Fibroblast of peridontal ligament (primary cell): ENCODE measurements at regions not wholly inside any gene's neighbourhood (a gene's known extent, or its start where the extent isn't known, plus 50 kb on each side); places are given as distances from the start of the nearest gene placed in this dataset.

ENCODE experiments used
- DNase-seq: peaks from one replicate; pipeline ENCODE4 v3.0.0-alpha.2; 2010; ENCODE audit errors: extremely low read depth

- peak; percentile 2 for DNase-seq
These were observed 209.6 kb downstream of the FSCB start for GRCh38 chr14:44297437-44297836.

- no peak for DNase-seq
These were observed 215.6 kb downstream of the FSCB start for GRCh38 chr14:44291366-44291915.

GRCh38 chr14:44287858-44288257 lies 219.2 kb downstream of the FSCB start:
- peak; percentile 29 for DNase-seq

GRCh38 chr14:44286201-44286600 lies 220.9 kb downstream of the FSCB start:
- DNase-seq = no peak

GRCh38 chr14:44283836-44284235 lies 223.2 kb downstream of the FSCB start:
- DNase-seq = peak; percentile 57

- DNase-seq = no peak
These were observed 227.7 kb downstream of the FSCB start for GRCh38 chr14:44279357-44279756.

GRCh38 chr14:44271637-44272036 lies 235.4 kb downstream of the FSCB start:
- DNase-seq = peak; percentile 11

GRCh38 chr14:44271006-44271405 lies 236.1 kb downstream of the FSCB start:
- DNase-seq = no peak

GRCh38 chr14:44265246-44265645 lies 241.8 kb downstream of the FSCB start:
- DNase-seq = no peak

GRCh38 chr14:44215660-44216059 lies 291.4 kb downstream of the FSCB start:
- no peak for DNase-seq

- no peak for DNase-seq
These were observed 295.4 kb downstream of the FSCB start for GRCh38 chr14:44211718-44212117.

- DNase-seq = peak; percentile 41
These were observed 302.8 kb downstream of the FSCB start for GRCh38 chr14:44204061-44204835.

- DNase-seq = peak; percentile 5
These were observed 326.1 kb downstream of the FSCB start for GRCh38 chr14:44180975-44181374.

GRCh38 chr14:44170556-44170955 lies 336.5 kb downstream of the FSCB start:
- DNase-seq = no peak

GRCh38 chr14:44170101-44170500 lies 337.0 kb downstream of the FSCB start:
- DNase-seq = no peak

GRCh38 chr14:44168566-44168965 lies 338.5 kb downstream of the FSCB start:
- DNase-seq = no peak

- no peak for DNase-seq
These were observed 340.5 kb downstream of the FSCB start for GRCh38 chr14:44166611-44167010.

GRCh38 chr14:44165936-44166335 lies 341.1 kb downstream of the FSCB start:
- no peak for DNase-seq

GRCh38 chr14:44165286-44165685 lies 341.8 kb downstream of the FSCB start:
- no peak for DNase-seq

- DNase-seq = no peak
These were observed 343.1 kb downstream of the FSCB start for GRCh38 chr14:44163946-44164345.

- DNase-seq = no peak
These were observed 344.9 kb downstream of the FSCB start for GRCh38 chr14:44162197-44162596.

GRCh38 chr14:44154874-44155273 lies 352.2 kb downstream of the FSCB start:
- DNase-seq = peak; percentile 62

- DNase-seq = no peak
These were observed 352.6 kb downstream of the FSCB start for GRCh38 chr14:44154446-44154845.
